ENCODE measurements at regions not wholly inside any gene's neighbourhood (a gene's known extent, or its start where the extent isn't known, plus 50 kb on each side); places are given as distances from the start of the nearest gene placed in this dataset.

DNA sequence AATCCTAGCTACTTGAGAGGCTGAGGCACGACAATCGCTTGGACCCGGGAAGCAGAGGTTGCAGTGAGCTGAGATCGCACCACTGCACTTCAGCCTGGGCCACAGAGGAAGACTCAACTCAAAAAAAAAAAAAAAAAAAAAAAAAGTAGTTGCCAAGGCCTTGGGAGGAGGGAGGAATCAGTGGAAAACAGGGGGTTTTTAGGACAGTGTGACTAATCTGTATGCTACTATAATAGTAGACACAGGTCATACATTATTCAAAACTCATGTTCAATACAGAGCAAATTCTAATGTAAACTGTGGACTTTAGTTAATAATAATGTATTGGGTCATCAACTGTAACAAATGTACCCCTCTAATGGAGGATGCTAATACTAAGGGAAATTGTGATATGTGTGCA, 51.7 kb upstream of the CTPS1 start:
- TF ChIP-seq, protein P1, sequence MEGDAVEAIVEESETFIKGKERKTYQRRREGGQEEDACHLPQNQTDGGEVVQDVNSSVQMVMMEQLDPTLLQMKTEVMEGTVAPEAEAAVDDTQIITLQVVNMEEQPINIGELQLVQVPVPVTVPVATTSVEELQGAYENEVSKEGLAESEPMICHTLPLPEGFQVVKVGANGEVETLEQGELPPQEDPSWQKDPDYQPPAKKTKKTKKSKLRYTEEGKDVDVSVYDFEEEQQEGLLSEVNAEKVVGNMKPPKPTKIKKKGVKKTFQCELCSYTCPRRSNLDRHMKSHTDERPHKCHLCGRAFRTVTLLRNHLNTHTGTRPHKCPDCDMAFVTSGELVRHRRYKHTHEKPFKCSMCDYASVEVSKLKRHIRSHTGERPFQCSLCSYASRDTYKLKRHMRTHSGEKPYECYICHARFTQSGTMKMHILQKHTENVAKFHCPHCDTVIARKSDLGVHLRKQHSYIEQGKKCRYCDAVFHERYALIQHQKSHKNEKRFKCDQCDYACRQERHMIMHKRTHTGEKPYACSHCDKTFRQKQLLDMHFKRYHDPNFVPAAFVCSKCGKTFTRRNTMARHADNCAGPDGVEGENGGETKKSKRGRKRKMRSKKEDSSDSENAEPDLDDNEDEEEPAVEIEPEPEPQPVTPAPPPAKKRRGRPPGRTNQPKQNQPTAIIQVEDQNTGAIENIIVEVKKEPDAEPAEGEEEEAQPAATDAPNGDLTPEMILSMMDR (IDR thresholded peaks at IDR 0.05): no peak
- TF ChIP-seq RAD21 (IDR thresholded peaks at IDR 0.05; ENCODE audit: low read length) (no peak), SIN3A (IDR thresholded peaks at IDR 0.05; ENCODE audit: borderline replicate concordance, low read depth, low read length) (no peak), TCF12 (IDR thresholded peaks at IDR 0.05) (no peak), GABPA (IDR thresholded peaks at IDR 0.05; ENCODE audit: low read depth) (no peak), MXI1 (IDR thresholded peaks at IDR 0.05; ENCODE audit: low read depth, low read length) (no peak), YY1 (IDR thresholded peaks at IDR 0.05; ENCODE audit: low read depth) (no peak), CHD2 (IDR thresholded peaks at IDR 0.05; ENCODE audit: low read length, partially characterized antibody) (no peak), POLR2AphosphoS5 (IDR thresholded peaks at IDR 0.05; ENCODE audit: low read depth, low read length) (no peak), NFIC (IDR thresholded peaks at IDR 0.05; ENCODE audit: borderline replicate concordance) (no peak)
- TF ChIP-seq, protein P2, sequence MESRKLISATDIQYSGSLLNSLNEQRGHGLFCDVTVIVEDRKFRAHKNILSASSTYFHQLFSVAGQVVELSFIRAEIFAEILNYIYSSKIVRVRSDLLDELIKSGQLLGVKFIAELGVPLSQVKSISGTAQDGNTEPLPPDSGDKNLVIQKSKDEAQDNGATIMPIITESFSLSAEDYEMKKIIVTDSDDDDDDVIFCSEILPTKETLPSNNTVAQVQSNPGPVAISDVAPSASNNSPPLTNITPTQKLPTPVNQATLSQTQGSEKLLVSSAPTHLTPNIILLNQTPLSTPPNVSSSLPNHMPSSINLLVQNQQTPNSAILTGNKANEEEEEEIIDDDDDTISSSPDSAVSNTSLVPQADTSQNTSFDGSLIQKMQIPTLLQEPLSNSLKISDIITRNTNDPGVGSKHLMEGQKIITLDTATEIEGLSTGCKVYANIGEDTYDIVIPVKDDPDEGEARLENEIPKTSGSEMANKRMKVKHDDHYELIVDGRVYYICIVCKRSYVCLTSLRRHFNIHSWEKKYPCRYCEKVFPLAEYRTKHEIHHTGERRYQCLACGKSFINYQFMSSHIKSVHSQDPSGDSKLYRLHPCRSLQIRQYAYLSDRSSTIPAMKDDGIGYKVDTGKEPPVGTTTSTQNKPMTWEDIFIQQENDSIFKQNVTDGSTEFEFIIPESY (IDR thresholded peaks at IDR 0.05; ENCODE audit: borderline replicate concordance, low read depth): no peak

Data from SK-N-SH (cell line).